Endodermal cell (in vitro differentiated cells): ENCODE measurements at regions not wholly inside any gene's neighbourhood (a gene's known extent, or its start where the extent isn't known, plus 50 kb on each side); places are given as distances from the start of the nearest gene placed in this dataset.

Source experiments
- DNase-seq: peaks from one replicate; pipeline ENCODE4 v3.0.0-alpha.2; 2017
- H3K27ac ChIP-seq: 2 replicates; pipeline ENCODE4 v1.5.1; 2013; ENCODE audit warnings: mild to moderate bottlenecking, low read depth, low read length, moderate library complexity
- H3K27me3 ChIP-seq: 2 replicates; pipeline ENCODE4 v1.6.1; 2013; ENCODE audit warnings: mild to moderate bottlenecking, low read length, moderate library complexity; ENCODE audit not compliant: insufficient read depth, control insufficient read depth, poor library complexity, severe bottlenecking
- H3K36me3 ChIP-seq: 2 replicates; pipeline ENCODE4 v1.7.0; 2013; ENCODE audit warnings: mild to moderate bottlenecking, low read length, moderate library complexity; ENCODE audit not compliant: control insufficient read depth, insufficient read depth
- H3K4me1 ChIP-seq: one replicate; pipeline ENCODE4 v1.7.0; 2013; ENCODE audit warnings: low read length; ENCODE audit not compliant: control insufficient read depth, insufficient read depth
- H3K4me3 ChIP-seq: 2 replicates; pipeline ENCODE4 v1.5.1; 2013; ENCODE audit warnings: mild to moderate bottlenecking, low read length, moderate library complexity
- H3K9ac ChIP-seq: 2 replicates; pipeline ENCODE4 v1.6.1; 2013; ENCODE audit warnings: mild to moderate bottlenecking, low read length, moderate library complexity; ENCODE audit not compliant: poor library complexity, severe bottlenecking; ENCODE audit errors: extremely low read depth
- H3K9me3 ChIP-seq: 2 replicates; pipeline ENCODE4 v1.6.1; 2013; ENCODE audit warnings: mild to moderate bottlenecking, low read length, moderate library complexity; ENCODE audit not compliant: control insufficient read depth
- H3K27ac Mint-ChIP-seq: 2 replicates; pipeline ENCODE4 v1.8.0; 2020; ENCODE audit warnings: mixed read lengths
- H3K27me3 Mint-ChIP-seq: 2 replicates; pipeline ENCODE4 v1.8.0; 2021; ENCODE audit warnings: mild to moderate bottlenecking, mixed read lengths; ENCODE audit not compliant: insufficient read depth
- H3K36me3 Mint-ChIP-seq: 2 replicates; pipeline ENCODE4 v1.8.0; 2020; ENCODE audit warnings: low read depth, mixed read lengths
- H3K4me1 Mint-ChIP-seq: 2 replicates; pipeline ENCODE4 v1.8.0; 2020; ENCODE audit warnings: mixed read lengths
- H3K4me3 Mint-ChIP-seq: 2 replicates; pipeline ENCODE4 v1.8.0; 2020; ENCODE audit warnings: mild to moderate bottlenecking, moderate library complexity, mixed read lengths
- H3K9me3 Mint-ChIP-seq: 2 replicates; pipeline ENCODE4 v1.8.0; 2020; ENCODE audit warnings: mild to moderate bottlenecking, mixed read lengths
- CTCF ChIP-seq: fragments of 200-600 bp; sonication (generic); conservative IDR thresholded peaks from 2 replicates; pipeline ENCODE4 v1.5.0; 2021; ENCODE audit warnings: antibody characterized with exemption, mild to moderate bottlenecking
- WGBS, 2 experiments: methylation state at CpG; one replicate each; pipeline versions ENCODE4 v1.1.5 to v1.1.7; 2013; ENCODE audit warnings: missing lambda C conversion rate in 2 of 2, mixed read lengths in 1 of 2; ENCODE audit not compliant: insufficient coverage in 1 of 2, insufficient read length in 1 of 2; 5-methylcytosine and 5-hydroxymethylcytosine counted together

GRCh38 chr4:24315056-24315455 is 269.3 kb downstream of the DHX15 start:
- Mint-ChIP-seq H3K27me3 (peaks cover 7% of the 10 kb centered on the region), H3K27ac (no peak overlapping the region), H3K36me3 (no peaks in the 10 kb centered on the region), H3K4me1 (peaks cover 8% of the 10 kb centered on the region), H3K4me3 (no peak overlapping the region), H3K9me3 (no peaks in the 10 kb centered on the region)
- Histone ChIP-seq H3K27me3 (no peaks in the 10 kb centered on the region), H3K4me1 (no peaks in the 10 kb centered on the region), H3K27ac (no peak overlapping the region), H3K36me3 (no peaks in the 10 kb centered on the region), H3K9me3 (no peaks in the 10 kb centered on the region), H3K9ac (no peak overlapping the region), H3K4me3 (no peak overlapping the region)
- TF ChIP-seq CTCF = no peak
- no peak for DNase-seq
- 94 to 100% methylated on average over 1 of the region's 1 CpG for WGBS, 2 experiments

- no peaks in the 10 kb centered on the region for H3K9me3 Mint-ChIP-seq
Measured at GRCh38 chr4:24312261-24312913, 272.0 kb downstream of the DHX15 start.

GRCh38 chr4:24303926-24304325 is 280.4 kb downstream of the DHX15 start:
- Histone ChIP-seq H3K4me1 (no peaks in the 10 kb centered on the region), H3K4me3 (no peak overlapping the region), H3K9me3 (peaks cover 9% of the 10 kb centered on the region), H3K9ac (no peak overlapping the region), H3K27me3 (no peaks in the 10 kb centered on the region), H3K27ac (no peak overlapping the region), H3K36me3 (no peaks in the 10 kb centered on the region)
- no peak for TF ChIP-seq CTCF
- Mint-ChIP-seq H3K27ac (no peak overlapping the region), H3K4me3 (no peak overlapping the region), H3K9me3 (no peaks in the 10 kb centered on the region), H3K36me3 (no peaks in the 10 kb centered on the region), H3K4me1 (no peaks in the 10 kb centered on the region), H3K27me3 (peaks cover 2% of the 10 kb centered on the region)
- 89 to 95% methylated on average over 2 of the region's 2 CpGs for WGBS, 2 experiments
- no peak for DNase-seq

More at GRCh38 chr4:24312261-24312913, 272.0 kb downstream of the DHX15 start:
- no peaks in the 10 kb centered on the region for H3K36me3 Mint-ChIP-seq
- no peaks in the 10 kb centered on the region for H3K4me1 ChIP-seq
- no peak for TF ChIP-seq CTCF
- no peaks in the 10 kb centered on the region for H3K9me3 ChIP-seq
- H3K9ac ChIP-seq = no peak overlapping the region
- 96% methylated on average over 2 of the region's 3 CpGs; no CpG with 5 or more reads in 1 of the 2 experiments for WGBS, 2 experiments
- no peaks in the 10 kb centered on the region for H3K27me3 ChIP-seq
- no peaks in the 10 kb centered on the region for H3K36me3 ChIP-seq
- H3K27me3 Mint-ChIP-seq = peaks cover 2% of the 10 kb centered on the region
- DNase-seq = no peak
- no peak overlapping the region for H3K4me3 Mint-ChIP-seq
- no peak overlapping the region for H3K27ac ChIP-seq
- no peak overlapping the region for H3K27ac Mint-ChIP-seq
- H3K4me3 ChIP-seq = no peak overlapping the region
- no peaks in the 10 kb centered on the region for H3K4me1 Mint-ChIP-seq
